HCT116 (cell line): ENCODE measurements at regions not wholly inside any gene's neighbourhood (a gene's known extent, or its start where the extent isn't known, plus 50 kb on each side); places are given as distances from the start of the nearest gene placed in this dataset.

ENCODE experiments used
- EZH2phosphoT487 ChIP-seq: fragments of 200-600 bp; IDR thresholded peaks from 2 replicates; pipeline ENCODE4 v1.6.1; 2018; ENCODE audit warnings: antibody characterized with exemption, borderline replicate concordance
- POLR2AphosphoS5 ChIP-seq: IDR thresholded peaks from 2 replicates; pipeline ENCODE4 v1.6.1; 2011; ENCODE audit warnings: mild to moderate bottlenecking, low read depth, low read length, moderate library complexity
- RAD21 ChIP-seq: IDR thresholded peaks from 2 replicates; pipeline ENCODE4 v1.6.1; 2012; ENCODE audit warnings: low read depth, mild to moderate bottlenecking
- REST ChIP-seq: IDR thresholded peaks from 2 replicates; pipeline ENCODE4 v1.6.1; 2012; ENCODE audit warnings: low read depth
- ZFX ChIP-seq: fragments of 450-650 bp; IDR thresholded peaks from 2 replicates; pipeline ENCODE4 v1.6.1; 2017
- ZNF274 ChIP-seq: fragments of 200-500 bp; sonication (Bioruptor generic); IDR thresholded peaks from 2 replicates; pipeline ENCODE4 v1.6.1; 2014; ENCODE audit warnings: mild to moderate bottlenecking, low read depth, low read length, inconsistent platforms
- TF ChIP-seq, protein P1 (sequence below): IDR thresholded peaks from 2 replicates; pipeline ENCODE4 v1.6.1; 2012
- TF ChIP-seq, protein P2 (sequence below), 3 experiments: fragments of 200-600 bp in 1 of 3; sonication (generic) in 1 of 3; IDR thresholded peaks in 2 of 3; conservative IDR thresholded peaks in 1 of 3; 2 replicates each; pipeline ENCODE4 v1.5.1; 2012 to 2017; ENCODE audit warnings: low read depth in 2 of 3, low read length in 2 of 3, antibody characterized with exemption in 1 of 3, borderline replicate concordance in 1 of 3, control low read depth in 1 of 3, mild to moderate bottlenecking in 1 of 3, mixed read lengths in 1 of 3, mixed run types in 1 of 3, moderate library complexity in 1 of 3; ENCODE audit not compliant: insufficient read depth in 1 of 3
- TF ChIP-seq, protein P3 (sequence below): IDR thresholded peaks from 2 replicates; pipeline ENCODE4 v1.6.1; 2012

DNA sequence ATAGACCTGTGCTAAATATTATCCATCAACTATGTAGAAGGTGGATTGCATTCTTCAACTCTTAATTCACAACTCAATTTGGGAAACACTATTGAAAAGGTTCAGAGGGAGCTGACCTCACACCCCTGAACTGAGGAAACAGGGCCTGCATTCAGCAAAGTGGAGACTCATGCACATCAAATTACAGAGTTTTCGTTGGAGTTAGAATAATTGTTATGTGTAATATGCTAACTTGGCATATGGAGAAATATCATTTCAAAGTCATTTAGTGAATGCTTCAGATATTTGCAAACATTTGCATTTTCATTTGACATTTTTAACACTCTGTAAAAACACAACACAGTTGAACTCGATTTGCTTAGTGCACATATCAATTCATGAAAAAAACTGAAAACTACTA lies 1102.8 kb upstream of the INTU start:
- TF ChIP-seq EZH2phosphoT487, result no peak
- TF ChIP-seq, protein P1, sequence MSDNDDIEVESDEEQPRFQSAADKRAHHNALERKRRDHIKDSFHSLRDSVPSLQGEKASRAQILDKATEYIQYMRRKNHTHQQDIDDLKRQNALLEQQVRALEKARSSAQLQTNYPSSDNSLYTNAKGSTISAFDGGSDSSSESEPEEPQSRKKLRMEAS, result no peak
- no peak for TF ChIP-seq REST
- TF ChIP-seq, protein P2, sequence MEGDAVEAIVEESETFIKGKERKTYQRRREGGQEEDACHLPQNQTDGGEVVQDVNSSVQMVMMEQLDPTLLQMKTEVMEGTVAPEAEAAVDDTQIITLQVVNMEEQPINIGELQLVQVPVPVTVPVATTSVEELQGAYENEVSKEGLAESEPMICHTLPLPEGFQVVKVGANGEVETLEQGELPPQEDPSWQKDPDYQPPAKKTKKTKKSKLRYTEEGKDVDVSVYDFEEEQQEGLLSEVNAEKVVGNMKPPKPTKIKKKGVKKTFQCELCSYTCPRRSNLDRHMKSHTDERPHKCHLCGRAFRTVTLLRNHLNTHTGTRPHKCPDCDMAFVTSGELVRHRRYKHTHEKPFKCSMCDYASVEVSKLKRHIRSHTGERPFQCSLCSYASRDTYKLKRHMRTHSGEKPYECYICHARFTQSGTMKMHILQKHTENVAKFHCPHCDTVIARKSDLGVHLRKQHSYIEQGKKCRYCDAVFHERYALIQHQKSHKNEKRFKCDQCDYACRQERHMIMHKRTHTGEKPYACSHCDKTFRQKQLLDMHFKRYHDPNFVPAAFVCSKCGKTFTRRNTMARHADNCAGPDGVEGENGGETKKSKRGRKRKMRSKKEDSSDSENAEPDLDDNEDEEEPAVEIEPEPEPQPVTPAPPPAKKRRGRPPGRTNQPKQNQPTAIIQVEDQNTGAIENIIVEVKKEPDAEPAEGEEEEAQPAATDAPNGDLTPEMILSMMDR (IDR thresholded peaks at IDR 0.05 in 2 of 3, conservative IDR thresholded peaks at IDR 0.05 in 1 of 3; ENCODE audit: borderline replicate concordance in 1 of 3, insufficient read depth in 1 of 3, low read depth in 2 of 3, low read length in 2 of 3), result no peak
- TF ChIP-seq ZNF274, result no peak
- TF ChIP-seq POLR2AphosphoS5, result no peak
- TF ChIP-seq RAD21, result no peak
- TF ChIP-seq ZFX, result no peak
- TF ChIP-seq, protein P3, sequence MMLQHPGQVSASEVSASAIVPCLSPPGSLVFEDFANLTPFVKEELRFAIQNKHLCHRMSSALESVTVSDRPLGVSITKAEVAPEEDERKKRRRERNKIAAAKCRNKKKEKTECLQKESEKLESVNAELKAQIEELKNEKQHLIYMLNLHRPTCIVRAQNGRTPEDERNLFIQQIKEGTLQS, result no peak
